Endothelial cell of umbilical vein (primary cell): ENCODE measurements at regions not wholly inside any gene's neighbourhood (a gene's known extent, or its start where the extent isn't known, plus 50 kb on each side); places are given as distances from the start of the nearest gene placed in this dataset.

Experiments used
- BruUV-seq: library from RNA; stranded (reverse); fragments of 400-500 nt; replicated peaks from 2 replicates; lab custom pipeline; 2021; lab: Mats Ljungman, UMichigan
- CTCF ChIA-PET: fragments of 300-600, 350-600 bp; sonication (Branson Sonifier 250); formaldehyde crosslinking; loops from one replicate; lab custom pipeline; 2021; ENCODE audit warnings: antibody characterized with exemption, inconsistent platforms; lab: Charles Lee
- POLR2A ChIA-PET: fragments of 300-600, 350-600 bp; sonication (Branson Sonifier 250); formaldehyde crosslinking; loops from one replicate; lab custom pipeline; 2021; ENCODE audit warnings: antibody characterized with exemption, inconsistent platforms; lab: Charles Lee
- DNase-seq: peaks from one replicate; pipeline ENCODE4 v3.0.0-alpha.2; 2011; ENCODE audit warnings: low read depth, low spot score
- FAIRE-seq: peaks from 2 replicates; lab custom pipeline; 2011; peaks lifted over from hg19 to GRCh38; lab: Jason Lieb, UNC
- H2AFZ ChIP-seq: 2 replicates; pipeline ENCODE4 v1.6.0; 2012; ENCODE audit warnings: low read depth, low read length, control low read depth, inconsistent platforms
- H3K27ac ChIP-seq: 2 replicates; pipeline ENCODE4 v1.5.1; 2011; ENCODE audit warnings: low read depth, mild to moderate bottlenecking, control low read depth, low read length, moderate library complexity; ENCODE audit not compliant: insufficient read depth
- H3K27me3 ChIP-seq, 2 experiments: 2 replicates each; pipeline versions ENCODE4 v1.6.0 to v1.6.1; 2011; ENCODE audit warnings: low read length in 2 of 2, mixed read lengths in 1 of 2; ENCODE audit not compliant: control insufficient read depth in 2 of 2, insufficient read depth in 2 of 2
- H3K36me3 ChIP-seq, 2 experiments: 2 replicates in 1 of 2; 3 replicates in 1 of 2; pipeline ENCODE4 v1.5.1; 2011; ENCODE audit warnings: low read length in 2 of 2, mild to moderate bottlenecking in 1 of 2, moderate library complexity in 1 of 2; ENCODE audit not compliant: control insufficient read depth in 2 of 2, insufficient read depth in 2 of 2; ENCODE audit errors: extremely low read depth in 1 of 2
- H3K4me1 ChIP-seq: 3 replicates; pipeline ENCODE4 v1.5.1; 2011; ENCODE audit warnings: mild to moderate bottlenecking, low read length; ENCODE audit not compliant: control insufficient read depth, insufficient read depth; ENCODE audit errors: extremely low read depth
- H3K4me2 ChIP-seq: 2 replicates; pipeline ENCODE4 v1.6.1; 2011; ENCODE audit warnings: low read length, control low read depth, mixed read lengths; ENCODE audit not compliant: insufficient read depth
- H3K4me3 ChIP-seq, 3 experiments: fragments of 200-600 bp in 1 of 3; sonication (generic), shearing (Covaris generic) in 1 of 3; replicated peaks in 1 of 3; 2 replicates each; pipeline ENCODE4 v1.5.1; 2011 to 2016; ENCODE audit warnings: control low read depth in 3 of 3, low read length in 3 of 3, mild to moderate bottlenecking in 2 of 3, inconsistent platforms in 1 of 3, low read depth in 1 of 3, moderate library complexity in 1 of 3; ENCODE audit not compliant: insufficient read depth in 1 of 3
- H3K79me2 ChIP-seq: 2 replicates; pipeline ENCODE4 v1.6.0; 2012; ENCODE audit warnings: low read length, inconsistent platforms; ENCODE audit not compliant: control insufficient read depth, insufficient read depth
- H3K9ac ChIP-seq: replicated peaks from 2 replicates; pipeline ENCODE3; 2011; ENCODE audit warnings: low read length, control low read depth; ENCODE audit not compliant: insufficient read depth; ENCODE audit errors: extremely low read depth
- H3K9me1 ChIP-seq: replicated peaks from 3 replicates; pipeline ENCODE4 v1.6.0; 2011; ENCODE audit warnings: mild to moderate bottlenecking, low read length; ENCODE audit not compliant: control insufficient read depth, insufficient read depth; ENCODE audit errors: extremely low read depth
- H3K9me3 ChIP-seq: replicated peaks from 2 replicates; pipeline ENCODE4 v1.5.1; 2012; ENCODE audit warnings: low read length, inconsistent platforms; ENCODE audit not compliant: control insufficient read depth, insufficient read depth
- H4K20me1 ChIP-seq: replicated peaks from 2 replicates; pipeline ENCODE3; 2011; ENCODE audit warnings: mild to moderate bottlenecking, low read length; ENCODE audit not compliant: control insufficient read depth, insufficient read depth; ENCODE audit errors: extremely low read depth
- CTCF ChIP-seq, 2 donors: IDR thresholded peaks; 1 replicate in 1 of 2; 2 replicates in 1 of 2; pipeline ENCODE4 v1.5.1; 2011; ENCODE audit warnings: low read length in 2 of 2, mild to moderate bottlenecking in 2 of 2, moderate library complexity in 2 of 2, control low read depth in 1 of 2, inconsistent platforms in 1 of 2, low read depth in 1 of 2; ENCODE audit not compliant: insufficient read depth in 1 of 2; ENCODE audit errors: extremely low read depth in 1 of 2
- EZH2 ChIP-seq: IDR thresholded peaks from 2 replicates; pipeline ENCODE4 v1.6.1; 2012; ENCODE audit warnings: borderline replicate concordance, low read depth, mild to moderate bottlenecking, moderate library complexity, low read length, inconsistent platforms; ENCODE audit not compliant: severe bottlenecking
- FOS ChIP-seq: IDR thresholded peaks from 2 replicates; pipeline ENCODE4 v1.6.1; 2011; ENCODE audit warnings: mild to moderate bottlenecking, low read length, moderate library complexity, borderline replicate concordance; ENCODE audit not compliant: insufficient read depth
- GATA2 ChIP-seq: IDR thresholded peaks from 2 replicates; pipeline ENCODE4 v1.7.0; 2011; ENCODE audit warnings: low read depth, mild to moderate bottlenecking, moderate library complexity, mixed read lengths, low read length; ENCODE audit not compliant: insufficient read length, insufficient read depth
- JUN ChIP-seq: IDR thresholded peaks from 2 replicates; pipeline ENCODE4 v1.6.1; 2011; ENCODE audit warnings: borderline replicate concordance, low read depth; ENCODE audit not compliant: insufficient read length, insufficient read depth
- MAX ChIP-seq: IDR thresholded peaks from 2 replicates; pipeline ENCODE4 v1.6.1; 2011; ENCODE audit not compliant: insufficient read depth, insufficient read length
- MYC ChIP-seq: IDR thresholded peaks from one replicate; pipeline ENCODE4 v1.6.1; 2011; ENCODE audit warnings: mild to moderate bottlenecking, low read depth, low read length
- POLR2A ChIP-seq: IDR thresholded peaks from 2 replicates; pipeline ENCODE4 v1.6.1; 2012; ENCODE audit warnings: low read depth, mild to moderate bottlenecking, control low read depth, low read length
- POLR2AphosphoS5 ChIP-seq: IDR thresholded peaks from 2 replicates; pipeline ENCODE4 v1.6.1; 2012; ENCODE audit warnings: low read depth, mild to moderate bottlenecking, control low read depth, low read length, moderate library complexity; ENCODE audit not compliant: insufficient read depth
- dilution Hi-C: fragments of 300-500 bp; cut with MboI; formaldehyde crosslinking; loops from one replicate; pipeline ENCODE4 v1.15.0; 2019; ENCODE audit warnings: low sequenced_read_pairs; ENCODE audit not compliant: extremely low pct_ligation_motif_present
- intact Hi-C: fragments of 100-400 bp; cut with micrococcal nuclease; formaldehyde crosslinking; loops from one replicate; pipeline ENCODE4 v1.10.0; 2022

- ChIA-PET POLR2A (no interaction called here), CTCF (no interaction called here)
- H3K4me1 ChIP-seq: no peaks in the 10 kb centered on the region
- H3K27me3 ChIP-seq: no peaks in the 10 kb centered on the region
- no peak overlapping the region for H3K27ac ChIP-seq
- no peak for DNase-seq
- H3K36me3 ChIP-seq: no peaks in the 10 kb centered on the region
- no peaks in the 10 kb centered on the region for H4K20me1 ChIP-seq
- no TSS peak for BruUV-seq
- FAIRE-seq: peak; percentile 4
- no peaks in the 10 kb centered on the region for H3K9me1 ChIP-seq
- H3K9ac ChIP-seq: no peak overlapping the region
- H3K9me3 ChIP-seq: no peaks in the 10 kb centered on the region
- H2AFZ ChIP-seq: no peak overlapping the region
- no peak overlapping the region for H3K4me3 ChIP-seq
- intact Hi-C loops (no loop called here), dilution Hi-C loops (no loop called here)
- TF ChIP-seq JUN (no peak), GATA2 (no peak), MYC (no peak), CTCF (IDR thresholded peaks at IDR 0.05; ENCODE audit: extremely low read depth in 1 of 2, insufficient read depth in 1 of 2, low read depth in 1 of 2, low read length in 2 of 2) (no peak), FOS (no peak), MAX (no peak), POLR2A (no peak), POLR2AphosphoS5 (no peak), EZH2 (no peak)
- H3K79me2 ChIP-seq: no peaks in the 10 kb centered on the region
- H3K4me2 ChIP-seq: no peak overlapping the region
Observed at GRCh38 chrY:7888506-7888905, 977.0 kb upstream of the AMELY start.
